ENCODE measurements at regions not wholly inside any gene's neighbourhood (a gene's known extent, or its start where the extent isn't known, plus 50 kb on each side); places are given as distances from the start of the nearest gene placed in this dataset.

DNA sequence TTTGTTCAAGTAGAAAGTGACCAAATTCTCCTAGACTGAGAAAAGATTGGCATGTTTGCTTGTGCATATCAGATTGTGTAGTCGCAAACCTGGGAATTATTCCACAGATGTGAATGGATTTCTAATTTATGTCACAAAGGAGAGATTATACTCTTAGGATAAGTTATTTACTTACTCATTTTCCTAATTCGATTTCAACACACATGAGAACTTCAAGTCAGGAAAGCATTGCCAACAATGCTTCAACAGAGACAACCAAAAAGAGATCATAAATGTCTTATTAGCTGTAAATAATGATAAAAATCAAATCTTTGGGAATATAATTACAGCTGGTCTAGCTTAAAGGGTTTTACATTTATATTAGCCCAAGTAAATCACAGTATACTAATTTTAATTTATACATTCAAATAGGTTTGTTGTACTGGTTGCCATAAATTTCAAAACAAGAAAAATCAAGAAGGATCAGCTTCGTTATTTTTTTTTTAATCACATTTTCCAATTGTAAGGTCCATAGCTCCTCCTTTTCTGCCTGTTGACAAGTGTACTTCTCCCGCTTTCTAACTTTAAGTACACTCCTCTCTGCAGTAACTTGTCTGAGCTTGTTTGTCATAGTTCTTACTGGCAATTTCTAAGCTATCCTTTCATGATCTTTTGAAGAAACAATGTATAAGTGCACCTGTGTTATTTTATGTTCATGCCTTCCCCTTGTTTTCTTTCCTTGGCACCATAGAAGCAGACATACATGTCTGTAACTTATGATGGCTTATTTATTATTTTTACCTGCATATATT is 246.6 kb downstream of the DEPDC1B start:
- no peak overlapping the region for H3K27ac ChIP-seq (ENCODE audit: low read length)
- no peaks in the 10 kb centered on the region for H3K4me1 Mint-ChIP-seq
- H3K9me3 ChIP-seq: no peaks in the 10 kb centered on the region
- peaks cover 0 to 8% (median 7%) of the 10 kb centered on the region in 3 donors for H3K9me3 Mint-ChIP-seq
- H3K4me3 Mint-ChIP-seq: no peak overlapping the region
- no peak overlapping the region for H3K27ac Mint-ChIP-seq
- DNase-seq (no peak), ATAC-seq (replicated peaks in 1 of 4) (no peak)
- no CpG with 5 or more reads among the region's 4 CpGs for WGBS (ENCODE audit: insufficient coverage)
- no peaks in the 10 kb centered on the region for H3K36me3 Mint-ChIP-seq
- no peak overlapping the region for H3K4me3 ChIP-seq (ENCODE audit: control insufficient read depth in 1 of 2, extremely low read depth in 1 of 2, low read length in 1 of 2)
- no peaks in the 10 kb centered on the region for H3K36me3 ChIP-seq (ENCODE audit: control insufficient read depth in 2 of 2, extremely low read depth in 1 of 2, insufficient read depth in 1 of 2, low read length in 1 of 2)
- no peaks in the 10 kb centered on the region for H3K27me3 ChIP-seq (replicated peaks in 1 of 2; ENCODE audit: control insufficient read depth in 2 of 2, extremely low read depth in 1 of 2, insufficient read depth in 2 of 2, low read length in 1 of 2)
- POLR2A ChIA-PET: no interaction called here
- no peaks in the 10 kb centered on the region for H3K4me1 ChIP-seq (ENCODE audit: control insufficient read depth in 1 of 2, extremely low read depth in 1 of 2, insufficient read depth in 2 of 2, low read length in 2 of 2)
- H3K27me3 Mint-ChIP-seq: no peaks in the 10 kb centered on the region
- CTCF ChIA-PET: no interaction called here

DNA sequence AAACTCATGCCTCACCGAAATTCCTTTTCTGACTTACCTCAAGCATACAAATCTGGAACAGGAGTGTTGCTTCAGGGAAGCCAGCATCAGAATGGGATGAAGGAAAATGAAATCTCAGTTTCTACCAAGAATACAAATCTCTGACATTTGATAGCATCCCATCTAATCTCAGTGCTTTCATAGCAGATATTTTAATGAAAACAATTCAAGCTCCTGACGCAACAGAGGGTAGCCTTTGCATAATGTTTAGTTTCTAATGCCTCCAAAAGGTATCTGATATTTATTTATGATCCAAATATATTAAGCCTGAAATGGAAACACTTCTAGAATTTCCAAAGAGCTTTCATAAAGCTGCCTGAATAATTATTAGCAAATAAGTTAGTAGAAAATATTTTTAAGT is 251.4 kb downstream of the DEPDC1B start:
- Histone ChIP-seq H3K36me3 (ENCODE audit: control insufficient read depth in 2 of 2, extremely low read depth in 1 of 2, insufficient read depth in 1 of 2, low read length in 1 of 2) (no peaks in the 10 kb centered on the region), H3K27me3 (replicated peaks in 1 of 2; ENCODE audit: control insufficient read depth in 2 of 2, extremely low read depth in 1 of 2, insufficient read depth in 2 of 2, low read length in 1 of 2) (no peaks in the 10 kb centered on the region), H3K4me3 (ENCODE audit: control insufficient read depth in 1 of 2, extremely low read depth in 1 of 2, low read length in 1 of 2) (no peak overlapping the region), H3K4me1 (ENCODE audit: control insufficient read depth in 1 of 2, extremely low read depth in 1 of 2, insufficient read depth in 2 of 2, low read length in 2 of 2) (no peaks in the 10 kb centered on the region), H3K9me3 (no peaks in the 10 kb centered on the region), H3K27ac (ENCODE audit: low read length) (no peak overlapping the region)
- no peaks in the 10 kb centered on the region for H3K27me3 Mint-ChIP-seq
- no peaks in the 10 kb centered on the region for H3K4me1 Mint-ChIP-seq
- no peaks in the 10 kb centered on the region for H3K9me3 Mint-ChIP-seq
- ATAC-seq (replicated peaks in 1 of 4) (no peak), DNase-seq (no peak)
- no peak overlapping the region for H3K27ac Mint-ChIP-seq
- no CpG with 5 or more reads among the region's 2 CpGs for WGBS (ENCODE audit: insufficient coverage)
- POLR2A ChIA-PET: no interaction called here
- H3K36me3 Mint-ChIP-seq: no peaks in the 10 kb centered on the region
- CTCF ChIA-PET: no interaction called here
- no peak overlapping the region for H3K4me3 Mint-ChIP-seq

DNA sequence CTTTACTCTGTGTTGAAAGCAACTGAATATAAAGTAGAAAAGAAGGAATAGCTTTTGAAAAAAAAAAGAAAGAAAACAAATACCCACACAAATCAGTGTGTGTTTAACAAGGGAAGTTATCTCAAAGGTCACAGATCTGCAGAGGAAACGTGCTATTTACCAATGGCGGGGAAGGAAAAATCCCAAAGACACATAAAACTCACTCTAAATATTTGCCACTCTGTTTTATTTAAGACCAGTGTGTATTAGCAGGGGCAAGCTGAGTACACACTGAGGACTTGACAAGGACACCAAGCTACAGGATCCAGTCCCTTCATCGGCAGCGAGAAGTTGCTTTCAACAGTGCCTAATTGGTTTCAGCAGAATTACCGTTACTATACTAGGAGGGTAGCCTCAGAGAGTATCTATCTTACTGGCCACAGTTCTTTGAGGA is 252.5 kb downstream of the DEPDC1B start:
- Mint-ChIP-seq H3K4me3 (no peak overlapping the region), H3K9me3 (peaks cover 0 to 4% (median 4%) of the 10 kb centered on the region in 3 donors), H3K27ac (no peak overlapping the region), H3K4me1 (no peaks in the 10 kb centered on the region), H3K27me3 (no peaks in the 10 kb centered on the region), H3K36me3 (no peaks in the 10 kb centered on the region)
- Histone ChIP-seq H3K9me3 (no peaks in the 10 kb centered on the region), H3K4me3 (ENCODE audit: control insufficient read depth in 1 of 2, extremely low read depth in 1 of 2, low read length in 1 of 2) (no peak overlapping the region), H3K4me1 (ENCODE audit: control insufficient read depth in 1 of 2, extremely low read depth in 1 of 2, insufficient read depth in 2 of 2, low read length in 2 of 2) (no peaks in the 10 kb centered on the region), H3K27me3 (replicated peaks in 1 of 2; ENCODE audit: control insufficient read depth in 2 of 2, extremely low read depth in 1 of 2, insufficient read depth in 2 of 2, low read length in 1 of 2) (no peaks in the 10 kb centered on the region), H3K36me3 (ENCODE audit: control insufficient read depth in 2 of 2, extremely low read depth in 1 of 2, insufficient read depth in 1 of 2, low read length in 1 of 2) (no peaks in the 10 kb centered on the region), H3K27ac (ENCODE audit: low read length) (no peak overlapping the region)
- ATAC-seq (replicated peaks in 1 of 4): no peak
- CTCF ChIA-PET: no interaction called here
- no peak for DNase-seq
- POLR2A ChIA-PET: no interaction called here
- 100% methylated on average over 1 of the region's 5 CpGs for WGBS (ENCODE audit: insufficient coverage)

DNA sequence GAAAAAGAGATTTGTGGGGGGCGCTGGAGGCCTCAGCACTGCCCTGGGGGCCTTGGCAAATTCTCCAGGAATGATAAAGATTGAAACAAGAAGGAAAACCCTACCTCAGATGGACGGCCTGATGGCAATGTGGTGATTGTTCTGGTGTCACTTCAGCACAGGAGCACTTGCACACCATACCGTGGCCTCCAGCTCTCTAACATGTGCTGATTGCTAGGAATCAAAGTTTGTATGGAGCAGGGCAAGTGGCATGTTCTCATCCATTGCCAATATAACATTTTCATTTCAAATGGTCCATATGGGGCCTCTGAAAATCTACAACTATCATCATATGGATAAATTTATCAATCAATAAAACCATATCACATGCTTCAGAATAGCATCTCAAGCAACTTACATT is 253.0 kb downstream of the DEPDC1B start:
- Histone ChIP-seq H3K4me3 (ENCODE audit: control insufficient read depth in 1 of 2, extremely low read depth in 1 of 2, low read length in 1 of 2) (no peak overlapping the region), H3K36me3 (ENCODE audit: control insufficient read depth in 2 of 2, extremely low read depth in 1 of 2, insufficient read depth in 1 of 2, low read length in 1 of 2) (no peaks in the 10 kb centered on the region), H3K27me3 (replicated peaks in 1 of 2; ENCODE audit: control insufficient read depth in 2 of 2, extremely low read depth in 1 of 2, insufficient read depth in 2 of 2, low read length in 1 of 2) (no peaks in the 10 kb centered on the region), H3K4me1 (ENCODE audit: control insufficient read depth in 1 of 2, extremely low read depth in 1 of 2, insufficient read depth in 2 of 2, low read length in 2 of 2) (no peaks in the 10 kb centered on the region), H3K9me3 (no peaks in the 10 kb centered on the region), H3K27ac (ENCODE audit: low read length) (no peak overlapping the region)
- 0% methylated on average over 1 of the region's 3 CpGs for WGBS (ENCODE audit: insufficient coverage)
- ChIA-PET CTCF (no interaction called here), POLR2A (no interaction called here)
- H3K27ac Mint-ChIP-seq: no peak overlapping the region
- no peaks in the 10 kb centered on the region for H3K27me3 Mint-ChIP-seq
- H3K36me3 Mint-ChIP-seq: no peaks in the 10 kb centered on the region
- no peak overlapping the region for H3K4me3 Mint-ChIP-seq
- ATAC-seq (replicated peaks in 1 of 4) (no peak), DNase-seq (no peak)
- no peaks in the 10 kb centered on the region for H3K4me1 Mint-ChIP-seq
- H3K9me3 Mint-ChIP-seq: peaks cover 0 to 4% (median 4%) of the 10 kb centered on the region in 3 donors

DNA sequence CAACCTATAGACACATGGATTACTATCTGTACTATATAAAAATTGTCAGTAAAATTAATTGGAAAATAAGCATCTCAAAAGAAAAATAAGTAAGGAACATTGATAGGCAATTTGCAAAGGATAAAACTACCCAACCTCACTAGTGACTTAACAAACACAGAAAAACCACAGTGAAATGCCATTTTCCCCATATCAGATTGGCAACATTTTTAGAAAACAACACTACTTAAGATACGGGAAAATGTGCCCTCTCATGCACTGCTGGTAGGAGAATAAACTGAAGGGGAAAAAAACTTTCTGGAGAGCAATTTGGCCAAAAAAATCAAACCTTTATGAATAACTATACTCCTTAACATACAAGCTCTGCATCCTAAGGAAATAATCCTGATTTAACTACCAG is 254.0 kb downstream of the DEPDC1B start:
- H3K9me3 Mint-ChIP-seq: peaks cover 0 to 11% (median 4%) of the 10 kb centered on the region in 3 donors
- ChIA-PET CTCF (no interaction called here), POLR2A (no interaction called here)
- H3K27ac Mint-ChIP-seq: no peak overlapping the region
- Histone ChIP-seq H3K4me3 (ENCODE audit: control insufficient read depth in 1 of 2, extremely low read depth in 1 of 2, low read length in 1 of 2) (no peak overlapping the region), H3K9me3 (no peaks in the 10 kb centered on the region), H3K36me3 (ENCODE audit: control insufficient read depth in 2 of 2, extremely low read depth in 1 of 2, insufficient read depth in 1 of 2, low read length in 1 of 2) (no peaks in the 10 kb centered on the region), H3K27me3 (replicated peaks in 1 of 2; ENCODE audit: control insufficient read depth in 2 of 2, extremely low read depth in 1 of 2, insufficient read depth in 2 of 2, low read length in 1 of 2) (no peaks in the 10 kb centered on the region), H3K27ac (ENCODE audit: low read length) (no peak overlapping the region), H3K4me1 (ENCODE audit: control insufficient read depth in 1 of 2, extremely low read depth in 1 of 2, insufficient read depth in 2 of 2, low read length in 2 of 2) (no peaks in the 10 kb centered on the region)
- no peaks in the 10 kb centered on the region for H3K36me3 Mint-ChIP-seq
- no peaks in the 10 kb centered on the region for H3K4me1 Mint-ChIP-seq
- DNase-seq (no peak), ATAC-seq (replicated peaks in 1 of 4) (no peak)
- H3K4me3 Mint-ChIP-seq: no peak overlapping the region
- H3K27me3 Mint-ChIP-seq: no peaks in the 10 kb centered on the region
- no CpG with 5 or more reads among the region's 1 CpG for WGBS (ENCODE audit: insufficient coverage)

DNA sequence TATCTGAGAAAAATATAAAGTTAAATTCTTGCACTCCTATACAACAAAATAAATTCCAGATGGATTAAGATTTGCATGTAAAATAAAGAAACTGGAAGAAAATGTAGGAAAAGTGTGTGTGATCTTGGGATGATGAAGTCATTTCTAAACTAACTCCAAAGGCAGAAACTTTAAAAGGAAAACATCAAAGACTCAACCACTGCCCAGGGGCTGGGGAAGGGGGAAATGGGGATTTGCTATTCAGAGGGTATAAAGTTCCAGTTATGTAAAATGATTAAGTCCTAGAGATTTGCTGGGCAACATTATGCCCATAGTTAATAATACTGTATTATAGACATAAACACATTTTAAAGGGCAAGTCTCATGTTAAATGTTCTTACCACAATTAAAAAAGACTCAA is 254.5 kb downstream of the DEPDC1B start:
- H3K9me3 Mint-ChIP-seq: peaks cover 0 to 12% (median 4%) of the 10 kb centered on the region in 3 donors
- Histone ChIP-seq H3K36me3 (ENCODE audit: control insufficient read depth in 2 of 2, extremely low read depth in 1 of 2, insufficient read depth in 1 of 2, low read length in 1 of 2) (no peaks in the 10 kb centered on the region), H3K9me3 (no peaks in the 10 kb centered on the region), H3K4me3 (ENCODE audit: control insufficient read depth in 1 of 2, extremely low read depth in 1 of 2, low read length in 1 of 2) (no peak overlapping the region), H3K27ac (ENCODE audit: low read length) (no peak overlapping the region), H3K27me3 (replicated peaks in 1 of 2; ENCODE audit: control insufficient read depth in 2 of 2, extremely low read depth in 1 of 2, insufficient read depth in 2 of 2, low read length in 1 of 2) (no peaks in the 10 kb centered on the region), H3K4me1 (ENCODE audit: control insufficient read depth in 1 of 2, extremely low read depth in 1 of 2, insufficient read depth in 2 of 2, low read length in 2 of 2) (no peaks in the 10 kb centered on the region)
- no peak overlapping the region for H3K27ac Mint-ChIP-seq
- ChIA-PET CTCF (interaction anchor here in 1 of 2 donors (0.7 kb wide), 1 partner anchor 9 kb away, joined by 3 read pairs; no protein-coding TSS in a partner anchor), POLR2A (no interaction called here)
- DNase-seq: no peak
- no peak overlapping the region for H3K4me3 Mint-ChIP-seq
- no peaks in the 10 kb centered on the region for H3K4me1 Mint-ChIP-seq
- H3K36me3 Mint-ChIP-seq: no peaks in the 10 kb centered on the region
- ATAC-seq (replicated peaks in 1 of 4): no peak
- no peaks in the 10 kb centered on the region for H3K27me3 Mint-ChIP-seq
